ENCODE measurements at regions not wholly inside any gene's neighbourhood (a gene's known extent, or its start where the extent isn't known, plus 50 kb on each side); places are given as distances from the start of the nearest gene placed in this dataset.

GRCh38 chr10:118442032-118442431 is 99.9 kb upstream of the FAM204A start:
- Histone ChIP-seq H3K4me1 (no peaks in the 10 kb centered on the region), H3K36me3 (no peaks in the 10 kb centered on the region), H3K9me3 (no peaks in the 10 kb centered on the region), H3K27ac (no peak overlapping the region), H3K27me3 (peaks cover 0 to 14% of the 10 kb centered on the region in 2 donors), H3K4me3 (no peak overlapping the region)
- TF ChIP-seq POLR2A (IDR thresholded peaks at IDR 0.05): no peak
- no peak for TF ChIP-seq POLR2AphosphoS5 (IDR thresholded peaks at IDR 0.05)
- TF ChIP-seq CTCF (IDR thresholded peaks at IDR 0.05): no peak
- intact Hi-C loops (cut with DNase I; ENCODE audit: low total_unique reads): no loop called here
- no peak for DNase-seq (ENCODE audit: low spot score in 2 of 2)

- Histone ChIP-seq H3K9me3 (no peaks in the 10 kb centered on the region), H3K4me3 (no peak overlapping the region), H3K27ac (no peak overlapping the region), H3K36me3 (no peaks in the 10 kb centered on the region), H3K27me3 (peaks cover 0 to 17% of the 10 kb centered on the region in 2 donors), H3K4me1 (no peaks in the 10 kb centered on the region)
- no peak for DNase-seq (ENCODE audit: low spot score in 2 of 2)
- TF ChIP-seq POLR2A (IDR thresholded peaks at IDR 0.05): no peak
- no peak for TF ChIP-seq POLR2AphosphoS5 (IDR thresholded peaks at IDR 0.05)
- no peak for TF ChIP-seq CTCF (IDR thresholded peaks at IDR 0.05)
- intact Hi-C loops (cut with DNase I; ENCODE audit: low total_unique reads): no loop called here
These were observed 97.7 kb upstream of the FAM204A start for GRCh38 chr10:118439824-118440223.

DNA sequence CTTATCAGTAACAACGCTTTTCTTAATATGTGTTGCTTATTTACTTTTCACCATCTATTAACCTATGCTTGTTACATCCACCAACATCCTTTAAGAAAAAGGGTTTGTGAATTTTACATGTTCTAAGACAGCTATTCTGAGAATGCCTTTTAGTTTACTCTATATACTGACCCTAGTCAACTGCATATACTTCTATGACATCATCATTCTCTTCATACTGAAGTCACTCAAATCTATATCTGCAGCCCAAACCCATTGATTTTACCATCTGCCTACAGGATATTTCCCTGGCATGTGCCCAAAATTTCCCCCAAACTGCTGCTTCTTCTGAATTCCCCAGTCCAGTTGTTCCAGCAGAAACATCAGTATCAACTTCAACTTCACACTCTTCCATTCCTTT is 94.6 kb upstream of the FAM204A start:
- intact Hi-C loops (cut with DNase I; ENCODE audit: low total_unique reads): no loop called here
- no peak overlapping the region for H3K4me3 ChIP-seq
- no peaks in the 10 kb centered on the region for H3K36me3 ChIP-seq
- peaks cover 0 to 17% of the 10 kb centered on the region in 2 donors for H3K27me3 ChIP-seq
- no peaks in the 10 kb centered on the region for H3K4me1 ChIP-seq
- no peak for TF ChIP-seq CTCF (IDR thresholded peaks at IDR 0.05)
- no peak for TF ChIP-seq POLR2AphosphoS5 (IDR thresholded peaks at IDR 0.05)
- no peak for TF ChIP-seq POLR2A (IDR thresholded peaks at IDR 0.05)
- DNase-seq (ENCODE audit: low spot score in 2 of 2): no peak
- H3K27ac ChIP-seq: no peak overlapping the region
- no peaks in the 10 kb centered on the region for H3K9me3 ChIP-seq

DNA sequence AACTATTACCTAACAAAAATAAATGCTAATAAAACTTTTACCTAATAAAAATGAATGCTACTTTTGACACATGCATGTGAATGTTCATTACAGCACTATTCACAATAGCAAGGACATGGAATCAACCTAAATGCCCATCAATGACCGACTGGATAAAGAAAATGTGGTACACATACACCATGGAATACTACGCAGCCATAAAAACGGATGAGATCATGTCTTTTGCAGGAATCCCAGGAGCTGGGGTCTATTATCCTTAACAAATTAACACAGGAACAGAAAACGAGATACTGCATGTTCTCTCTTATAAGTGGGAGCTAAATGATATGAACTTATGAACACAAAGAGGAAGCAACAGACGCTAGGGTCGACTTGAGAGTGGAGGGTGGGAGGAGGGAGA is 88.1 kb upstream of the FAM204A start:
- Histone ChIP-seq H3K9me3 (no peaks in the 10 kb centered on the region), H3K36me3 (no peaks in the 10 kb centered on the region), H3K27ac (no peak overlapping the region), H3K27me3 (no peaks in the 10 kb centered on the region), H3K4me3 (no peak overlapping the region), H3K4me1 (no peaks in the 10 kb centered on the region)
- intact Hi-C loops (cut with DNase I; ENCODE audit: low total_unique reads): no loop called here
- TF ChIP-seq CTCF (IDR thresholded peaks at IDR 0.05) (no peak), POLR2A (IDR thresholded peaks at IDR 0.05) (no peak), POLR2AphosphoS5 (IDR thresholded peaks at IDR 0.05) (no peak)
- DNase-seq (ENCODE audit: low spot score in 2 of 2): no peak

DNA sequence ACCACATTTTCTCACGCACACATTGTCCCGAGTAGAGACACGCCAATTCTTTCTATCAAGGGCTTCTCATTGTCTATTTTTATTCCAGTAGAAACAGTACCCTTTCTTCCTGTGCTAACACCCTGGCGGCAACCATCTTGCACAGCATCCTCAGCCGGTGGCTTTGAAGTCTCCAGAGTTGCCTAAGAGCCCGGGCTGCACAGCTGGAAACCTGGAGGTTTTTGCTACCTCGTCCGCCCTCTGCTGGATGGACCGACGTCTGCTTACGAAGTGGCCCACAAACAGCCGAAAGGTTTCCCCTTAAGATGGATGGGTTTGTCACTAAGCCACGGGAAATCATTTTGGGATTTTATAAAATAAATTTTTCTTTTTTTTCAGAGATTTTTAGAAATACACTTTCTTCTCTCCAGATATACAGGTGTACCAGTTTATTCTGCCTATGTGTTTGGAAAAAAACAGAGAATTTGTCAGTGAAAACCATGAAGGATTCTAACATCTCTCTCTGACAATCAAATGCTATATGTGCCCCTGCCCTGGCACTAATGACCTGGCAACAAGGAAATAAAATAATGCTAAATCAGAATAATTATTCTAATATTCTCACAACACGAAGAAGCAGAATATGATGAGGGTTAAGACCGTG is 81.8 kb upstream of the FAM204A start:
- Histone ChIP-seq H3K9me3 (no peaks in the 10 kb centered on the region), H3K27me3 (no peaks in the 10 kb centered on the region), H3K36me3 (no peaks in the 10 kb centered on the region), H3K27ac (no peak overlapping the region), H3K4me1 (no peaks in the 10 kb centered on the region), H3K4me3 (no peak overlapping the region)
- intact Hi-C loops (cut with DNase I; ENCODE audit: low total_unique reads): no loop called here
- TF ChIP-seq CTCF (IDR thresholded peaks at IDR 0.05): peak in 2 of 3 donors; percentile 47 to 76
- TF ChIP-seq POLR2A (IDR thresholded peaks at IDR 0.05): no peak
- TF ChIP-seq POLR2AphosphoS5 (IDR thresholded peaks at IDR 0.05): no peak
- peak in 1 of 2 donors; percentile 76 for DNase-seq (ENCODE audit: low spot score in 2 of 2)
